ENCODE measurements at regions not wholly inside any gene's neighbourhood (a gene's known extent, or its start where the extent isn't known, plus 50 kb on each side); places are given as distances from the start of the nearest gene placed in this dataset.

DNA sequence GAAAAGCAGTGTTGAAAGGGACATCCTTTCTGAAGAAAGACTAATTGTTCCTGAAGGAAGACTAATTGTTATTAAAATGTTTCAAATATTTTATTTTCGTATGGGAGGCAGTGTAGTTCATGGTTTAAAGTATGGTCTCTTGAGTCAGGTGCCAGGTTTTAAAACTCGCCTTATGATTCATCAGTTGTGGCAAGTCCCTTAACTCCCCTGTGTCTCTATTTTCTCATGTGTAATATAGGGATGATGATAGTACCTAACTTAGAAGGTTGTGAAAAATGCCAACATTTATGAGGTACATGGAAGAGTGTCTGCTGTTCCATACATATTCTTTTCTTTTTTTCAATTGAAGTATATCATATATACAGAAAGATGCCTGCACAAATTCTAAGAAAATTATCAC, 414.2 kb upstream of the DIPK2B start:
- no peak for DNase-seq (ENCODE audit: low read depth)
- H3K4me3 ChIP-seq (ENCODE audit: low read depth, low read length): no peak overlapping the region
- TF ChIP-seq, protein P1, sequence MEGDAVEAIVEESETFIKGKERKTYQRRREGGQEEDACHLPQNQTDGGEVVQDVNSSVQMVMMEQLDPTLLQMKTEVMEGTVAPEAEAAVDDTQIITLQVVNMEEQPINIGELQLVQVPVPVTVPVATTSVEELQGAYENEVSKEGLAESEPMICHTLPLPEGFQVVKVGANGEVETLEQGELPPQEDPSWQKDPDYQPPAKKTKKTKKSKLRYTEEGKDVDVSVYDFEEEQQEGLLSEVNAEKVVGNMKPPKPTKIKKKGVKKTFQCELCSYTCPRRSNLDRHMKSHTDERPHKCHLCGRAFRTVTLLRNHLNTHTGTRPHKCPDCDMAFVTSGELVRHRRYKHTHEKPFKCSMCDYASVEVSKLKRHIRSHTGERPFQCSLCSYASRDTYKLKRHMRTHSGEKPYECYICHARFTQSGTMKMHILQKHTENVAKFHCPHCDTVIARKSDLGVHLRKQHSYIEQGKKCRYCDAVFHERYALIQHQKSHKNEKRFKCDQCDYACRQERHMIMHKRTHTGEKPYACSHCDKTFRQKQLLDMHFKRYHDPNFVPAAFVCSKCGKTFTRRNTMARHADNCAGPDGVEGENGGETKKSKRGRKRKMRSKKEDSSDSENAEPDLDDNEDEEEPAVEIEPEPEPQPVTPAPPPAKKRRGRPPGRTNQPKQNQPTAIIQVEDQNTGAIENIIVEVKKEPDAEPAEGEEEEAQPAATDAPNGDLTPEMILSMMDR (IDR thresholded peaks at IDR 0.05; ENCODE audit: insufficient read depth, low read depth, low read length, missing control alignments): no peak

DNA sequence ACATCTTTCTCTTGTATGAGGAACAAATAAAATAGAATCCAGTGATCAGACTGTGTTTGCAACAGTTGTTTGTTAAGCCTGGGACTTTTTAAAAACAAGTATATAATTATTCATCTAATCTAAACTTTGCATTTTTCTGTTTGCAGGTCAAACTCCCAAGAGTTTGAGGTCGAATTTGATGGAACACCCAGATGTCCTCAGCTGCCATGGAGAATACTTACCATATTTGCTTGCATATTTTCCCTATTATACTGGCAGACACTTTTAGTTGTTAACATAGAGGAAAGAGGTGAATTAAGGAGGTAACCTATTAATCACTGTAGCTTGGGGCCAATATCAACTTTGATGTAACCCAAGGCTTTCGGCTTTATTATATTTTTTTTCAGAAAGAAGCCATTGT, 401.5 kb upstream of the DIPK2B start:
- TF ChIP-seq, protein P1 (IDR thresholded peaks at IDR 0.05; ENCODE audit: insufficient read depth, low read depth, low read length, missing control alignments): no peak
- no peak overlapping the region for H3K4me3 ChIP-seq (ENCODE audit: low read depth, low read length)
- DNase-seq (ENCODE audit: low read depth): no peak

DNA sequence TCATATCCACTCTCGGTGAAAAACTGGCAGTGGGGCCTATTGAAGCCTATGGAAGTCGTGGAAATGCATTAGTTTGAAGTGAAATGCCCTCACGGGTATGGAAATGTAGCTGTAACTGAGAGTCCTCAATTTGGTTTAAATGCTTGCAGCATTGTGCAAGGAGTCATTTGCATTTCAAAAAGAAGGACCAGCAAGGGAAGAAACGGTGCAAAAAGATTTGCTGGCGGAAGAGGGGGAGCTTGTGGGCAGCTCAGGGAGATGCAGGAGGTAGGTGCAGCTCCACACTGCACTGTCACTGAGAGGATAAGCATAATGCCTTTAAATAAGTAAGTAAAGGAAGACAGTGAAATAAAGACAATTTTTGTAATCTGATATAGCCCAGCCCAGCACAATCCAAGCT, 400.4 kb upstream of the DIPK2B start:
- DNase-seq (ENCODE audit: low read depth): no peak
- TF ChIP-seq, protein P1 (IDR thresholded peaks at IDR 0.05; ENCODE audit: insufficient read depth, low read depth, low read length, missing control alignments): no peak

DNA sequence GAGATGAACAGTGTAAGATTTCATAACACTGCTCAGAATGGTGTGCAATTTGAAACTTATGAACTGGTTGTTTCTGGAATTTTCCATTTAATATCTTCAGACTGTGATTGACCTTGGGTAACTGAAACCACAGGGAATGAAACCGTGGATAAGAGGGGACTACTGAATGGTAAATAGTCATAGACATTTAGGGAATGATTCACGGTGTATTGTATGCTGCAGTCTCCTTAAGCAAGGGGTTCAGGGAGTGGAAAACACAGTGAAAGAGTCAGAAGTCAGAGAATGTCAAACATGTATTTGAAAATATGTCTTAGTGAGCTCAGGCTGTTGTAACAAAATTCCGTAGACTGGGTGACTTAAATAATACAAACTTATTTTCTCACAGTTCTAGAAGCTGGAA, 398.2 kb upstream of the DIPK2B start:
- TF ChIP-seq, protein P1 (IDR thresholded peaks at IDR 0.05; ENCODE audit: insufficient read depth, low read depth, low read length, missing control alignments): no peak
- no peak overlapping the region for H3K4me3 ChIP-seq (ENCODE audit: low read depth, low read length)
- DNase-seq (ENCODE audit: low read depth): no peak

More for the DNA sequence above, 400.4 kb upstream of the DIPK2B start:
- H3K4me3 ChIP-seq (ENCODE audit: low read depth, low read length): no peak overlapping the region

DNA sequence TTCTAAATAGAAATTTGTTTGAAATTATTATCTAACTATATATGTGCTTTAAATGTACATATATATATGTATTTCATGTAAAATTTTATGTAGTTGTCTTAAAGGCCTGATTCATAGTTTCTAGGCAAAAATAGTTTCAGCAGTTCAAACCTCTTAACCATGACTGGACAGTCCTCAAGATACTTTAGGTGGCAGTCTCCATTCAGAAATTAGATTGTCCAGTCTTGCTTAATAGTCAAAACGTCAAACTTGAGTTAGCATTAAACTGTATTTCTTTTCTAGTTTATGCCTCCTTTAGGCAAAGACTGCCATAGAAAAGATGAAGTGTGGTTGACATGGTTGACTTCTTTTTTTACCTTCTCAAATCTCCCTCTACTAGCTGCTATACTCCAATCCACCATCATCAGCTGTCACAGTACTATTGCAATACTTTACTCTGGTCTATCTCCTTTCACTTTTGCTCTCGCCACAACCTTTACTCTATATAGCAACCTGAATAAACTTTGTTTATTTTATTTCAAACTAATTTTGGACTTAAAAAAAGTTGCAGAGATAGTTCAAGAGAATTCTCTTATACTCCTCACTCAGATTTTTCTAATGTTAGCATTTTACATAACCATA, 395.6 kb upstream of the DIPK2B start:
- TF ChIP-seq, protein P1 (IDR thresholded peaks at IDR 0.05; ENCODE audit: insufficient read depth, low read depth, low read length, missing control alignments): no peak
- H3K4me3 ChIP-seq (ENCODE audit: low read depth, low read length): no peak overlapping the region
- DNase-seq (ENCODE audit: low read depth): no peak

DNA sequence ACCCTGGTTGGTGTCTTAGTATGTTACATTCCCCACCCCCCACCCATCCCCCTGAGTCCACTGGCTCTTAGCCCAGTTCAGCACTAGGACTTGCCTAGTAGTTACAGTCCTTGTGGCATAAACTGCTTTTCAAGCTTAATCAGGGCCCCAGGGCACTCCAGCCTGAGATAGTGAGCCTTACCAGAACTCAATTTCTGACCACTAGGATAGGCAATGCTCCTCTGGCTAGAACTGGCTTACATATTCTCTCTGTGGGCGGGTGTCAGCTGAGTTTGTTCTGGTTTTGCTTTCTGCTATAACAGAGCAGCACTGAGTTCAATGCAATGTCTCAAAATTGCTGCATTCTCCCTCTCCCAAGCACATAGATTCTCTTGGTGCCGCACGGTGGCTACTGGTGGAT, 391.4 kb upstream of the DIPK2B start:
- no peak for DNase-seq (ENCODE audit: low read depth)
- TF ChIP-seq, protein P1 (IDR thresholded peaks at IDR 0.05; ENCODE audit: insufficient read depth, low read depth, low read length, missing control alignments): no peak
- no peak overlapping the region for H3K4me3 ChIP-seq (ENCODE audit: low read depth, low read length)

DNA sequence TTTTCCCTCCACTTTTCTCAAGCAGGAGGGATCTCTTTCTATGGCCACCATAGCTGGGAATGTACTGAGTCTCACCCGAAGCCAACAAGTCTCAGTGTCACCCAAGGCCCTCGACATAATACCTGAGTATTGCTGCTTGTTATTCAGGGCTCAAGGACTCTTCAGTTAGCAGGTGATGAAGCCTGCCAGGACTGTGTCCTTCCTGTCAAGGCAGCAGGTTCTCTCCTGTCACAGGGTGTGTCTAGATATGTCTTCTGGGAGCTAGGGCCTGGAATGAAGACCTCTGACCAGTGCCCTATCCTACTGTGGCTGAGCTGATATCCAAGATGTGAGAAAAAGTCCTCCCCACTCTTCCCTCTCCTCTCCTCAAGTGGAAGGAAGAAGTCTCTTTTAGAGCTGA, 391.0 kb upstream of the DIPK2B start:
- no peak for DNase-seq (ENCODE audit: low read depth)
- no peak overlapping the region for H3K4me3 ChIP-seq (ENCODE audit: low read depth, low read length)
- TF ChIP-seq, protein P1 (IDR thresholded peaks at IDR 0.05; ENCODE audit: insufficient read depth, low read depth, low read length, missing control alignments): no peak
